ENCODE measurements at regions not wholly inside any gene's neighbourhood (a gene's known extent, or its start where the extent isn't known, plus 50 kb on each side); places are given as distances from the start of the nearest gene placed in this dataset.

DNA sequence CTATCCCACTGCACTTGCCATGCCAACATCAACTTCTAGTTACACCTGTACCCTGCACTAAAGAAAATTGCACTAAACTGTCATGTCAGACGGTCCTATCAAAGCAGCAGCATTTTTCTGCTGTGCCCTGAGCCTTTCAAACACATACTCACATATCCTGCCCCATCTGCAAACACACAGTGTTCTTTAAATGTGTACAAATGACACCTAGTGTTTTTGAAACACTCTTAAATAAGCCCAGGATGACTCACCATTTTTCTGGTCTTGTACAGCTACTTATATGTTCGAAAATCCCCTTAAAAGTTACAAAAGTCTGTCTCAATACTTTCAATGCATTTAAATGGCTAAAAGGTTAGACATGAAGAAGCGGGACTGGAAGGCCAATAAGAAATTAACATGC is 346.7 kb upstream of the PPARGC1A start:
- POLR2A ChIA-PET = no interaction called here
- no peak overlapping the region for H3K4me3 Mint-ChIP-seq (ENCODE audit: unreplicated experiment)

GRCh38 chr4:24236120-24236519 is 346.3 kb upstream of the PPARGC1A start:
- Mint-ChIP-seq H3K4me3 (ENCODE audit: unreplicated experiment) (no peak overlapping the region), H3K36me3 (ENCODE audit: insufficient read depth, unreplicated experiment) (no peaks in the 10 kb centered on the region), H3K27ac (ENCODE audit: unreplicated experiment) (peak overlapping the region; percentile 79), H3K4me1 (ENCODE audit: low read depth, unreplicated experiment) (peaks cover 20% of the 10 kb centered on the region), H3K27me3 (ENCODE audit: insufficient read depth, unreplicated experiment) (no peaks in the 10 kb centered on the region), H3K9me3 (ENCODE audit: unreplicated experiment) (no peaks in the 10 kb centered on the region)
- Histone ChIP-seq H3K9me3 (no peaks in the 10 kb centered on the region), H3K4me1 (peaks cover 28% of the 10 kb centered on the region), H3K27me3 (replicated peaks; ENCODE audit: control insufficient read depth, insufficient read depth, low read length) (no peaks in the 10 kb centered on the region), H3K4me3 (ENCODE audit: low read depth, low read length) (no peak overlapping the region), H3K36me3 (ENCODE audit: control insufficient read depth, insufficient read depth, low read length) (no peaks in the 10 kb centered on the region)
- BruUV-seq (replicated peaks) = no TSS peak
- ChIA-PET POLR2A (no interaction called here), CTCF (interaction anchor here (0.6 kb wide), 1 partner anchor 506 kb away, joined by 3 read pairs; no protein-coding TSS in a partner anchor)
- intact Hi-C loops (cut with micrococcal nuclease; ENCODE audit: unreplicated experiment) = no loop called here
- no peak for DNase-seq
- TF ChIP-seq, protein P1, sequence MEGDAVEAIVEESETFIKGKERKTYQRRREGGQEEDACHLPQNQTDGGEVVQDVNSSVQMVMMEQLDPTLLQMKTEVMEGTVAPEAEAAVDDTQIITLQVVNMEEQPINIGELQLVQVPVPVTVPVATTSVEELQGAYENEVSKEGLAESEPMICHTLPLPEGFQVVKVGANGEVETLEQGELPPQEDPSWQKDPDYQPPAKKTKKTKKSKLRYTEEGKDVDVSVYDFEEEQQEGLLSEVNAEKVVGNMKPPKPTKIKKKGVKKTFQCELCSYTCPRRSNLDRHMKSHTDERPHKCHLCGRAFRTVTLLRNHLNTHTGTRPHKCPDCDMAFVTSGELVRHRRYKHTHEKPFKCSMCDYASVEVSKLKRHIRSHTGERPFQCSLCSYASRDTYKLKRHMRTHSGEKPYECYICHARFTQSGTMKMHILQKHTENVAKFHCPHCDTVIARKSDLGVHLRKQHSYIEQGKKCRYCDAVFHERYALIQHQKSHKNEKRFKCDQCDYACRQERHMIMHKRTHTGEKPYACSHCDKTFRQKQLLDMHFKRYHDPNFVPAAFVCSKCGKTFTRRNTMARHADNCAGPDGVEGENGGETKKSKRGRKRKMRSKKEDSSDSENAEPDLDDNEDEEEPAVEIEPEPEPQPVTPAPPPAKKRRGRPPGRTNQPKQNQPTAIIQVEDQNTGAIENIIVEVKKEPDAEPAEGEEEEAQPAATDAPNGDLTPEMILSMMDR (IDR thresholded peaks at IDR 0.05; ENCODE audit: insufficient read depth in 1 of 2, low read depth in 1 of 2, low read length in 1 of 2, severe bottlenecking in 1 of 2, unreplicated experiment in 1 of 2) = no peak

More for the DNA sequence above, 346.7 kb upstream of the PPARGC1A start:
- DNase-seq = no peak
- no peaks in the 10 kb centered on the region for H3K27me3 Mint-ChIP-seq (ENCODE audit: insufficient read depth, unreplicated experiment)
- peaks cover 28% of the 10 kb centered on the region for H3K4me1 ChIP-seq
- peaks cover 20% of the 10 kb centered on the region for H3K4me1 Mint-ChIP-seq (ENCODE audit: low read depth, unreplicated experiment)
- TF ChIP-seq, protein P1 (IDR thresholded peaks at IDR 0.05; ENCODE audit: insufficient read depth in 1 of 2, low read depth in 1 of 2, low read length in 1 of 2, severe bottlenecking in 1 of 2, unreplicated experiment in 1 of 2) = no peak
- peak overlapping the region; percentile 79 for H3K27ac Mint-ChIP-seq (ENCODE audit: unreplicated experiment)
- CTCF ChIA-PET = interaction anchor here (0.6 kb wide), 1 partner anchor 507 kb away, joined by 3 read pairs; no protein-coding TSS in a partner anchor
- no peak overlapping the region for H3K4me3 ChIP-seq (ENCODE audit: low read depth, low read length)
- no peaks in the 10 kb centered on the region for H3K27me3 ChIP-seq (replicated peaks; ENCODE audit: control insufficient read depth, insufficient read depth, low read length)
- intact Hi-C loops (cut with micrococcal nuclease; ENCODE audit: unreplicated experiment) = no loop called here
- H3K9me3 Mint-ChIP-seq (ENCODE audit: unreplicated experiment) = no peaks in the 10 kb centered on the region
- H3K36me3 ChIP-seq (ENCODE audit: control insufficient read depth, insufficient read depth, low read length) = no peaks in the 10 kb centered on the region
- no peaks in the 10 kb centered on the region for H3K9me3 ChIP-seq
- no TSS peak for BruUV-seq (replicated peaks)
- H3K36me3 Mint-ChIP-seq (ENCODE audit: insufficient read depth, unreplicated experiment) = no peaks in the 10 kb centered on the region

DNA sequence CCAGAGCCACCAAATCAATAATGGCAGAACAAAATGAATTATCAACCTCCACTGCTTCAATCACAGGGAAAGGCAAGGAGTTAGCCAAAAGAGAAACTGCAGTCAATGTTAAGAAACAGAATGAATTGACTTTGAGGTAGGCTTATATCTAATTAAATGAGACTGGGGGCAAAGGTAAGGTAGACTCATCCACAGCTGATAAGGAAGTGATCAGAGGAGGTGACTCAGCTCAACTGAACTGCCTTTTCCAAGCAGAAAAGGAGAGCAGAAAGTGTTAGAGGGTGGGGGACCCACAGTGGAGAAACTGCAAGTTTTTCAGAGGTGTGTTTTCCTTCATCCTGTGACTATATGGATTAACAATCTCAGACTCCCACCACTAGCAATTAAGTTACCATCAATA is 345.8 kb upstream of the PPARGC1A start:
- Histone ChIP-seq H3K27me3 (replicated peaks; ENCODE audit: control insufficient read depth, insufficient read depth, low read length) (no peaks in the 10 kb centered on the region), H3K9me3 (no peaks in the 10 kb centered on the region), H3K4me1 (peaks cover 28% of the 10 kb centered on the region), H3K36me3 (ENCODE audit: control insufficient read depth, insufficient read depth, low read length) (no peaks in the 10 kb centered on the region), H3K4me3 (ENCODE audit: low read depth, low read length) (no peak overlapping the region)
- intact Hi-C loops (cut with micrococcal nuclease; ENCODE audit: unreplicated experiment) = no loop called here
- peak overlapping the region; percentile 79 for H3K27ac Mint-ChIP-seq (ENCODE audit: unreplicated experiment)
- no peaks in the 10 kb centered on the region for H3K27me3 Mint-ChIP-seq (ENCODE audit: insufficient read depth, unreplicated experiment)
- peak overlapping the region; percentile 23 for H3K4me3 Mint-ChIP-seq (ENCODE audit: unreplicated experiment)
- no peaks in the 10 kb centered on the region for H3K36me3 Mint-ChIP-seq (ENCODE audit: insufficient read depth, unreplicated experiment)
- DNase-seq = peak in 1 of 2 experiments; percentile 14
- peaks cover 21% of the 10 kb centered on the region for H3K4me1 Mint-ChIP-seq (ENCODE audit: low read depth, unreplicated experiment)
- no TSS peak for BruUV-seq (replicated peaks)
- ChIA-PET POLR2A (no interaction called here), CTCF (no interaction called here)
- TF ChIP-seq, protein P1 (IDR thresholded peaks at IDR 0.05; ENCODE audit: insufficient read depth in 1 of 2, low read depth in 1 of 2, low read length in 1 of 2, severe bottlenecking in 1 of 2, unreplicated experiment in 1 of 2) = no peak
- peaks cover 1% of the 10 kb centered on the region for H3K9me3 Mint-ChIP-seq (ENCODE audit: unreplicated experiment)
